K562 (cell line): ENCODE measurements at regions not wholly inside any gene's neighbourhood (a gene's known extent, or its start where the extent isn't known, plus 50 kb on each side); places are given as distances from the start of the nearest gene placed in this dataset.

Source experiments
- ATAC-seq: fragments of 200-7000 bp; cut with Tn5 transposase; 3 replicates; pipeline ENCODE4 v1.9.1; 2020; ENCODE audit warnings: moderate library complexity
- BruUV-seq: library from RNA; stranded (reverse); fragments of 400-500 nt; replicated peaks from 2 replicates; lab custom pipeline; 2021; lab: Mats Ljungman, UMichigan
- CTCF ChIA-PET: fragments of 300-600 bp; formaldehyde crosslinking; extraction: SDS; loops from one replicate; lab custom pipeline; 2021; ENCODE audit warnings: low intra/inter-chr PET ratio; lab: Yijun Ruan, JAX
- POLR2A ChIA-PET: fragments of 300-600, 350-650 bp; sonication (Branson Sonifier 250); formaldehyde crosslinking; extraction: SDS; loops from one replicate; lab custom pipeline; 2021; ENCODE audit warnings: antibody characterized with exemption, inconsistent platforms; lab: Yijun Ruan, JAX
- DNase-seq, 4 experiments: peaks; one replicate each; pipeline versions ENCODE4 v3.0.0 to v3.0.0-alpha.2; 2011 to 2018; ENCODE audit warnings: low spot score in 3 of 4, mixed read lengths in 3 of 4; ENCODE audit errors: extremely low read depth in 1 of 4
- FAIRE-seq: peaks from 2 replicates; lab custom pipeline; 2011; peaks lifted over from hg19 to GRCh38; lab: Jason Lieb, UNC
- H2AFZ ChIP-seq: 2 replicates; pipeline ENCODE4 v1.6.0; 2011; ENCODE audit warnings: low read depth, low read length, control low read depth, inconsistent platforms
- H3K27ac ChIP-seq: fragments of 200-600 bp; 3 replicates; pipeline ENCODE4 v1.8.0; 2011; ENCODE audit warnings: low read depth, mild to moderate bottlenecking, control low read depth, inconsistent platforms, low read length, moderate library complexity, mixed read lengths; ENCODE audit errors: extremely low read depth
- H3K27me3 ChIP-seq, 2 experiments: fragments of 300-600 bp in 1 of 2; 2 replicates in 1 of 2; 3 replicates in 1 of 2; pipeline versions ENCODE4 v1.6.0 to v1.8.0; 2011; ENCODE audit warnings: inconsistent platforms in 2 of 2, low read length in 2 of 2, mild to moderate bottlenecking in 1 of 2, mixed read lengths in 1 of 2, moderate library complexity in 1 of 2; ENCODE audit not compliant: control insufficient read depth in 2 of 2, insufficient read depth in 2 of 2
- H3K36me3 ChIP-seq: fragments of 300-600 bp; 3 replicates; pipeline ENCODE4 v1.8.0; 2011; ENCODE audit warnings: mild to moderate bottlenecking, low read length, inconsistent platforms; ENCODE audit not compliant: control insufficient read depth, insufficient read depth
- H3K4me1 ChIP-seq, 2 experiments: fragments of 200-600 bp in 1 of 2; replicated peaks in 1 of 2; 2 replicates in 1 of 2; 3 replicates in 1 of 2; pipeline versions ENCODE4 v1.5.1 to v1.8.0; 2011; ENCODE audit warnings: inconsistent platforms in 2 of 2, low read length in 2 of 2, mild to moderate bottlenecking in 1 of 2, mixed read lengths in 1 of 2, moderate library complexity in 1 of 2; ENCODE audit not compliant: control insufficient read depth in 2 of 2, insufficient read depth in 2 of 2
- H3K4me2 ChIP-seq: 2 replicates; pipeline ENCODE4 v1.6.1; 2011; ENCODE audit warnings: low read length, control low read depth, inconsistent platforms, mixed read lengths; ENCODE audit not compliant: insufficient read depth
- H3K4me3 ChIP-seq: fragments of 200-600 bp; sonication (generic), shearing (Covaris generic); 2 replicates; pipeline ENCODE4 v1.5.1; 2016; ENCODE audit warnings: control low read depth, inconsistent platforms
- H3K79me2 ChIP-seq: fragments of 200-600 bp; 3 replicates; pipeline ENCODE4 v1.8.0; 2011; ENCODE audit warnings: low read length, inconsistent platforms; ENCODE audit not compliant: control insufficient read depth, insufficient read depth
- H3K9ac ChIP-seq, 2 experiments: 2 replicates each; pipeline versions ENCODE4 v1.6.0 to v1.6.1; 2011; ENCODE audit warnings: low read depth in 2 of 2, low read length in 2 of 2, control low read depth in 1 of 2, inconsistent platforms in 1 of 2, mild to moderate bottlenecking in 1 of 2, mixed read lengths in 1 of 2; ENCODE audit not compliant: insufficient read depth in 1 of 2
- H3K9me1 ChIP-seq: one replicate; pipeline ENCODE4 v1.6.0; 2011; ENCODE audit warnings: inconsistent platforms, mild to moderate bottlenecking, low read length, moderate library complexity; ENCODE audit not compliant: control insufficient read depth, insufficient read depth
- H3K9me3 ChIP-seq: replicated peaks from 2 replicates; pipeline ENCODE4 v1.5.1; 2011; ENCODE audit warnings: low read depth, low read length, inconsistent platforms; ENCODE audit not compliant: control insufficient read depth, insufficient read depth
- H4K20me1 ChIP-seq: replicated peaks from 2 replicates; pipeline ENCODE4 v1.6.1; 2011; ENCODE audit warnings: low read length, inconsistent platforms, mixed read lengths; ENCODE audit not compliant: control insufficient read depth, insufficient read depth
- CAMTA2 ChIP-seq: fragments of 250-450 bp; sonication (Bioruptor Pico); conservative IDR thresholded peaks from 2 replicates; pipeline ENCODE4 v1.5.1; 2022
- CBX1 ChIP-seq: sonication (generic); IDR thresholded peaks from 2 replicates; pipeline ENCODE4 v1.6.1; 2016; ENCODE audit warnings: antibody characterized with exemption, low read depth, mild to moderate bottlenecking
- CBX2 ChIP-seq: fragments of 200-600 bp; sonication (generic); IDR thresholded peaks from one replicate; pipeline ENCODE4 v1.6.1; 2012; ENCODE audit warnings: mild to moderate bottlenecking, low read length, inconsistent platforms; ENCODE audit not compliant: insufficient read depth, poor library complexity, severe bottlenecking
- CREM ChIP-seq: IDR thresholded peaks from 2 replicates; pipeline ENCODE4 v1.6.1; 2014; ENCODE audit warnings: antibody characterized with exemption, low read depth
- EP300 ChIP-seq: IDR thresholded peaks from 2 replicates; pipeline ENCODE4 v1.6.1; 2012; ENCODE audit warnings: low read length, improper control_type of control experiment
- GATA2 ChIP-seq: sonication (generic); formaldehyde crosslinking; IDR thresholded peaks from 2 replicates; pipeline ENCODE4 v1.4.0; 2020; ENCODE audit warnings: mild to moderate bottlenecking, missing genetic modification reagents
- ZBED1 ChIP-seq: IDR thresholded peaks from 2 replicates; pipeline ENCODE4 v1.6.1; 2014
- ZBTB7A ChIP-seq: IDR thresholded peaks from 2 replicates; pipeline ENCODE4 v1.6.1; 2011; ENCODE audit warnings: low read depth, mild to moderate bottlenecking, low read length, moderate library complexity, borderline replicate concordance; ENCODE audit not compliant: control insufficient read depth
- ZNF239 ChIP-seq: fragments of 250-450 bp; sonication (Bioruptor Pico); IDR thresholded peaks from 2 replicates; pipeline ENCODE4 v1.4.0; 2020; ENCODE audit warnings: mild to moderate bottlenecking
- ZNF3 ChIP-seq: fragments of 250-450 bp; sonication (Bioruptor Pico); IDR thresholded peaks from 2 replicates; pipeline ENCODE4 v1.5.0; 2021; ENCODE audit warnings: mild to moderate bottlenecking, moderate library complexity
- WGBS: fragments of 100-300 bp; shearing (Covaris generic); methylation state at CpG from one replicate; pipeline ENCODE4 v1.1.6; 2016; ENCODE audit warnings: low coverage, mixed read lengths; ENCODE audit not compliant: insufficient coverage; ENCODE audit errors: missing lambda C conversion rate; 5-methylcytosine and 5-hydroxymethylcytosine counted together
- in situ Hi-C: fragments of 300-500 bp; cut with MboI; formaldehyde crosslinking; loops from 4 replicates; pipeline ENCODE4 v1.15.0; 2018; ENCODE audit warnings: inconsistent platforms, mixed read lengths
- intact Hi-C: fragments of 100-400 bp; cut with micrococcal nuclease; formaldehyde crosslinking; loops from 2 replicates; pipeline ENCODE4 v1.14.2; 2022
- TF ChIP-seq, protein P1 (sequence below): fragments of 150-350 bp; conservative IDR thresholded peaks from 2 replicates; pipeline ENCODE4 v1.6.1; 2014; ENCODE audit warnings: low read length
- TF ChIP-seq, protein P2 (sequence below): sonication (generic); formaldehyde crosslinking; IDR thresholded peaks from 2 replicates; pipeline ENCODE4 v1.8.0; 2022; ENCODE audit warnings: mild to moderate bottlenecking, missing genetic modification reagents
- TF ChIP-seq, protein P3 (sequence below): sonication (generic); formaldehyde crosslinking; IDR thresholded peaks from 2 replicates; pipeline ENCODE4 v1.4.0; 2020; ENCODE audit warnings: mild to moderate bottlenecking, missing genetic modification reagents

DNA sequence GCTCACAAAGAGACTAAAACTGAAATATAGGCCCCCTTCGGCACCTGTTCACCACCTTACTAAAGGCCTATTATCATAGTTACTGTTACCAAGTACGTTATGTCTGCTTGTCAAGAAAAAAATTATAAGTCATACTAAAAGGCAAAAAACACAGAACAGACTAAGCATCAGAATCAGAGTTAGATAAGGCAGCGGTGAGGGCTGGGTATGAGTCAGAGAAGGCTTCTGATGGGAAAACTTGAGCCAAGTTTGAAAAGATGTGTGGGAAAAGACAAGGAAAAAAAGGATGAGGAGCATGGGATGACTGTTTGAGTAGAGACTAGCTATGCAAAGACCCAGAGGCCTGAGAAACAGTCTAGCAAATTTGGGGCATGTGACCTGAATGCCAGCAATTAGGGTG is 387.2 kb upstream of the SGO1 start (continued):
- TF ChIP-seq, protein P1, sequence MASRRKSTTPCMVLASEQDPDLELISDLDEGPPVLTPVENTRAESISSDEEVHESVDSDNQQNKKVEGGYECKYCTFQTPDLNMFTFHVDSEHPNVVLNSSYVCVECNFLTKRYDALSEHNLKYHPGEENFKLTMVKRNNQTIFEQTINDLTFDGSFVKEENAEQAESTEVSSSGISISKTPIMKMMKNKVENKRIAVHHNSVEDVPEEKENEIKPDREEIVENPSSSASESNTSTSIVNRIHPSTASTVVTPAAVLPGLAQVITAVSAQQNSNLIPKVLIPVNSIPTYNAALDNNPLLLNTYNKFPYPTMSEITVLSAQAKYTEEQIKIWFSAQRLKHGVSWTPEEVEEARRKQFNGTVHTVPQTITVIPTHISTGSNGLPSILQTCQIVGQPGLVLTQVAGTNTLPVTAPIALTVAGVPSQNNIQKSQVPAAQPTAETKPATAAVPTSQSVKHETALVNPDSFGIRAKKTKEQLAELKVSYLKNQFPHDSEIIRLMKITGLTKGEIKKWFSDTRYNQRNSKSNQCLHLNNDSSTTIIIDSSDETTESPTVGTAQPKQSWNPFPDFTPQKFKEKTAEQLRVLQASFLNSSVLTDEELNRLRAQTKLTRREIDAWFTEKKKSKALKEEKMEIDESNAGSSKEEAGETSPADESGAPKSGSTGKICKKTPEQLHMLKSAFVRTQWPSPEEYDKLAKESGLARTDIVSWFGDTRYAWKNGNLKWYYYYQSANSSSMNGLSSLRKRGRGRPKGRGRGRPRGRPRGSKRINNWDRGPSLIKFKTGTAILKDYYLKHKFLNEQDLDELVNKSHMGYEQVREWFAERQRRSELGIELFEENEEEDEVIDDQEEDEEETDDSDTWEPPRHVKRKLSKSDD: no peak
- TF ChIP-seq CREM: no peak
- no peak for TF ChIP-seq GATA2
- TF ChIP-seq, protein P2, sequence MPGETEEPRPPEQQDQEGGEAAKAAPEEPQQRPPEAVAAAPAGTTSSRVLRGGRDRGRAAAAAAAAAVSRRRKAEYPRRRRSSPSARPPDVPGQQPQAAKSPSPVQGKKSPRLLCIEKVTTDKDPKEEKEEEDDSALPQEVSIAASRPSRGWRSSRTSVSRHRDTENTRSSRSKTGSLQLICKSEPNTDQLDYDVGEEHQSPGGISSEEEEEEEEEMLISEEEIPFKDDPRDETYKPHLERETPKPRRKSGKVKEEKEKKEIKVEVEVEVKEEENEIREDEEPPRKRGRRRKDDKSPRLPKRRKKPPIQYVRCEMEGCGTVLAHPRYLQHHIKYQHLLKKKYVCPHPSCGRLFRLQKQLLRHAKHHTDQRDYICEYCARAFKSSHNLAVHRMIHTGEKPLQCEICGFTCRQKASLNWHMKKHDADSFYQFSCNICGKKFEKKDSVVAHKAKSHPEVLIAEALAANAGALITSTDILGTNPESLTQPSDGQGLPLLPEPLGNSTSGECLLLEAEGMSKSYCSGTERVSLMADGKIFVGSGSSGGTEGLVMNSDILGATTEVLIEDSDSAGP: no peak
- no peak for TF ChIP-seq ZBTB7A
- no peak for TF ChIP-seq EP300
- no peak for TF ChIP-seq ZNF239 (CRISPR knock-in tag)

DNA sequence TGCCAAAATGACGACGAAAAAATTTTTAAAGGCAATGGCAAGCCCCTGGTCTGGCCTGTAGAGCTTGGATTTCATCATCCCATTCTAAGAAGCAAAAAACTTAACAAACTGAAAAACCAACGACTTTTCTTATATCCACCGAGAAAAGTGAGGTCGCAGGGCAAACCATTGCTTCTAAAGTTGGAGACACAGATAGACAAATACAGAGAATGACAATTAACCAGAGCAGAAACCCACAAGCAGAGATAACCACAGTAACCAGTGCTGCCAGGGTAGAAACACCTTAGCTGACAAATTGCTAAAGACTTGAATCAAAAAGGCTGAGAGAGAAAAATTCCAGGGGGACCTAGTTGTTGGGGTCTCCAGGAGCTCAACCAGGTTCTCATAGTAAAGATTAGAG is 386.5 kb upstream of the SGO1 start:
- no TSS peak for BruUV-seq
- no peaks in the 10 kb centered on the region for H3K4me1 ChIP-seq
- no peak overlapping the region for H2AFZ ChIP-seq
- in situ Hi-C loops (no loop called here), intact Hi-C loops (no loop called here)
- FAIRE-seq (no peak), DNase-seq (no peak), ATAC-seq (no peak)
- H3K79me2 ChIP-seq: no peaks in the 10 kb centered on the region
- no peak overlapping the region for H3K9ac ChIP-seq
- H3K9me1 ChIP-seq: no peaks in the 10 kb centered on the region
- H3K27me3 ChIP-seq: no peaks in the 10 kb centered on the region
- POLR2A ChIA-PET: no interaction called here
- H3K4me3 ChIP-seq: no peak overlapping the region
- H3K27ac ChIP-seq: no peak overlapping the region
- H3K9me3 ChIP-seq: no peaks in the 10 kb centered on the region
- H3K4me2 ChIP-seq: no peak overlapping the region
- H4K20me1 ChIP-seq: no peaks in the 10 kb centered on the region
- H3K36me3 ChIP-seq: no peaks in the 10 kb centered on the region
- CTCF ChIA-PET: no interaction called here
- WGBS: under 1% methylated on average over 5 of the region's 5 CpGs
- TF ChIP-seq CBX2 (no peak), CAMTA2 (CRISPR knock-in tag) (no peak), CBX1 (no peak), ZBED1 (no peak), ZNF3 (CRISPR knock-in tag) (no peak)
- TF ChIP-seq, protein P3, sequence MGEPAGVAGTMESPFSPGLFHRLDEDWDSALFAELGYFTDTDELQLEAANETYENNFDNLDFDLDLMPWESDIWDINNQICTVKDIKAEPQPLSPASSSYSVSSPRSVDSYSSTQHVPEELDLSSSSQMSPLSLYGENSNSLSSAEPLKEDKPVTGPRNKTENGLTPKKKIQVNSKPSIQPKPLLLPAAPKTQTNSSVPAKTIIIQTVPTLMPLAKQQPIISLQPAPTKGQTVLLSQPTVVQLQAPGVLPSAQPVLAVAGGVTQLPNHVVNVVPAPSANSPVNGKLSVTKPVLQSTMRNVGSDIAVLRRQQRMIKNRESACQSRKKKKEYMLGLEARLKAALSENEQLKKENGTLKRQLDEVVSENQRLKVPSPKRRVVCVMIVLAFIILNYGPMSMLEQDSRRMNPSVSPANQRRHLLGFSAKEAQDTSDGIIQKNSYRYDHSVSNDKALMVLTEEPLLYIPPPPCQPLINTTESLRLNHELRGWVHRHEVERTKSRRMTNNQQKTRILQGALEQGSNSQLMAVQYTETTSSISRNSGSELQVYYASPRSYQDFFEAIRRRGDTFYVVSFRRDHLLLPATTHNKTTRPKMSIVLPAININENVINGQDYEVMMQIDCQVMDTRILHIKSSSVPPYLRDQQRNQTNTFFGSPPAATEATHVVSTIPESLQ (CRISPR knock-in tag): no peak
